ENCODE measurements at regions not wholly inside any gene's neighbourhood (a gene's known extent, or its start where the extent isn't known, plus 50 kb on each side); places are given as distances from the start of the nearest gene placed in this dataset.

- DNase-seq = no peak
- TF ChIP-seq POLR2A (IDR thresholded peaks at IDR 0.05; ENCODE audit: low read length) (no peak), GATA1 (IDR thresholded peaks at IDR 0.05; ENCODE audit: low read depth, low read length) (no peak)
Measured at GRCh38 chr20:24745206-24745605, 203.9 kb upstream of the CST7 start.

- no peak for DNase-seq
- TF ChIP-seq GATA1 (IDR thresholded peaks at IDR 0.05; ENCODE audit: low read depth, low read length) (no peak), POLR2A (IDR thresholded peaks at IDR 0.05; ENCODE audit: low read length) (no peak)
Measured at GRCh38 chr20:24745617-24746350, 203.3 kb upstream of the CST7 start.

DNA sequence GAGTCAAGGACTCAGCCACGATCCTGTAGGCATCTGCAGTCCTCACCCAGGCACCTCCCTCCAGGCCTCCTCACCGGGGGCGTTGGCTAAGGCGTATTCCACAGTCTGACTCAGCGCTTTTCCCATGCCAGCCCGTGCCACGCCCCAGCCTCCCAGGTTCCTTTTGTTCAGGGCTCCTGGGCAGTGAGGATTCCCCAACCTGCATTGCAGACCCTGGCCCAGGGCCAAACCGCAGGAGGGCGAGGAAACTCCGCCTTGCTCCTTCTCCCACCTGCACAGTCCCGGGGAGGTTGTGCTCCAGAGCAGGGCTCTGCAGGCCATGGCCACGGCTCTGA, 202.8 kb upstream of the CST7 start:
- TF ChIP-seq GATA1 (IDR thresholded peaks at IDR 0.05; ENCODE audit: low read depth, low read length) (no peak), POLR2A (IDR thresholded peaks at IDR 0.05; ENCODE audit: low read length) (no peak)
- DNase-seq = no peak

DNA sequence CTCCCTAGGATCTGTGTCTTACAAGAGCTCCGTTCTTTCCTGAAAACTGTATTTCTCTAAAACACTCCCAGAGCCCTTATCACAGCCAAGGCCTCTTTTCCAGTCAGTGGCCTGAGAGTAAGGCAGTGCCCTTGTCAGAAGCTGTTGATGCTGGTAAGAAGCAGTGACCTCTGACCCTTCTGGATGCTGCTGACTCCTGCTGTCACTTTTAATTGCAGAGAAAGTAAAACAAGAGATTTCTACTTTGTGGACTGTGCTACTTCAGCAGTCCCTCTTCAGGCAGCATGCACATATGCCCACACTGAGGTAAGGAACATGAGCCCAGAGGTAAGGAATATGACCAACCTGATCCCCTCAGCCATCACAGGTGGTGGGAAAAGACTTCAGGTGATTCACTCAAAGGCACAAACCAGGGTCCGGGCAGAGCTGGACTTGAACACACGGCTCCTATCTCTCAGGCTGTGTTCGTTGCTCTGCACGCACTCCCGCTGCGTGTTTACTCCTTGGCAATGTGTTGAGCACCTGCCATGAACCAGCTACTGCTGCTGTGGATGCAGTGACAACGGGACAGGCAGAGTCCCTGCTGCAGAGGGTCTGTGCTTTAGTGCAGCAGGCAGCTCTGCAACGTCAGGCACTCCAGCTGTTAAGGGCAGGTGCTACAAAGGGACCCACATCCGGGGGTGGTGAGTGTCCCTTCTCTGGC, 201.9 kb upstream of the CST7 start:
- TF ChIP-seq POLR2A (IDR thresholded peaks at IDR 0.05; ENCODE audit: low read length) = no peak
- TF ChIP-seq GATA1 (IDR thresholded peaks at IDR 0.05; ENCODE audit: low read depth, low read length) = no peak
- no peak for DNase-seq

- DNase-seq = no peak
- TF ChIP-seq GATA1 (IDR thresholded peaks at IDR 0.05; ENCODE audit: low read depth, low read length) (no peak), POLR2A (IDR thresholded peaks at IDR 0.05; ENCODE audit: low read length) (no peak)
Measured at GRCh38 chr20:24747881-24748595, 201.0 kb upstream of the CST7 start.

GRCh38 chr20:24751551-24751950, 197.5 kb upstream of the CST7 start:
- no peak for TF ChIP-seq POLR2A (IDR thresholded peaks at IDR 0.05; ENCODE audit: low read length)
- DNase-seq = no peak

DNA sequence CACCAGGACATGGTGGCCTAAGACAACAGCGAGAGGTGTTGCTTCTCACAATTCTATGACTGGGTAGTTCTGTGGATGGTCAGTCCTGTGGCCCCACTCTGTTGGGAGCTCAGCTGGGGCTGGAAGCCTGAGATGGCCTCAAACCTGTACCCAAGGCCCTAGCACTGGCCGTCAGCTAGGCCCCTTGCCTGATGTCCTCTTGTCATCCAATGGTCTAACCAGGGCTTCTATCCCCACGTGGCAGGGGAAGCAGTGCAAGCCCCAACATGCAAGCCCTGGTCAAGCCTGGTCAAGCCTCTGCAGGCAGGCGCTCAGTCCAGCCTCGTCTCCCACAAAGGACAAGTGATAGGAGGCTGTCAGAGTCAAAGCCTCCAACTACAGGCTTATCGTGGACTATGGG, 196.5 kb upstream of the CST7 start:
- no peak for DNase-seq
- TF ChIP-seq GATA1 (IDR thresholded peaks at IDR 0.05; ENCODE audit: low read depth, low read length) (no peak), POLR2A (IDR thresholded peaks at IDR 0.05; ENCODE audit: low read length) (no peak)

- DNase-seq = no peak
- TF ChIP-seq GATA1 (IDR thresholded peaks at IDR 0.05; ENCODE audit: low read depth, low read length) (no peak), POLR2A (IDR thresholded peaks at IDR 0.05; ENCODE audit: low read length) (no peak)
Measured at GRCh38 chr20:24753130-24753529, 195.9 kb upstream of the CST7 start.

DNA sequence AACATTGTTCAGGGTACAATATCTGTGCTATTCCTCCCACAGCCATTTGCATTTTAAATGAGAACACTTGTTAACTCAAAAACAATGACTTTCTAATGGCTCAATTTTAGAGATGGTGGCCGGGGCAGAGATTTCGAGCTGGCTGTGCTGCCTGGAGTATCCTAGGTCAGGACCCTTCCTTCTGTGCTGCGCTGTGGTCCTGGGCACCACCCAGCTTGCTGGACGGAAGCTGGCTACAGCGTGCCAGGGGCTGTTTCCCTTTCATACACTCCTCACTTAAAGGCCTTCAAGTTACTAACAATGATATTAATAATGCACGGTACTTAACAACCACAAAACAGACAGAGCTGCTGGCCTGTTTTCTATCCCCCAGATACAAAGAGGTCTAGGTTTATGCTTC, 194.4 kb upstream of the CST7 start:
- no peak for DNase-seq
- TF ChIP-seq GATA1 (IDR thresholded peaks at IDR 0.05; ENCODE audit: low read depth, low read length) (no peak), POLR2A (IDR thresholded peaks at IDR 0.05; ENCODE audit: low read length) (no peak)

DNA sequence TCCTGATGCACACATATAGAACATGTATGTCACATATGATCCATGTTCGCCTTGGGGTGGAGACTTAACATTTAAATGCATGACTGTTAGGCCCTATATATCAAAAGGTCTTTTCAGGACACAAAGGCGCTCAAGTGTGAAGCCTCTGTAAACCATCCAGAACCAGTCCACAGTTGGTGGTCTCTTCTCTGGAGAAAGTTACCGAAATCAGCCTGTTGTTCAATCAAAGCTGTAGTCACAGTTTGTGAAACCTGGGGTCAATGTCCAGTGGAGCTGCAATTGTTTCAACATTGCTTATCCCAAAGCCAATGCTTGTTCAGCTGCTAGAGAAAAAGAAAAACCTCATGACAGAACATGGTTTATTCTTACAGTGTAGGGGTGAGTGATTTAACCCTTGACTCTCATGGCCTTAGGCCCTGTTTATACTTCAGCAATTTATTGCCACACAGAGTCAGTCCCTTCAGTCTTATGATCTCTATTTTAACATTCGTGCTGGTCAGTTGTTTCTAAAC, 193.6 kb upstream of the CST7 start:
- no peak for DNase-seq

DNA sequence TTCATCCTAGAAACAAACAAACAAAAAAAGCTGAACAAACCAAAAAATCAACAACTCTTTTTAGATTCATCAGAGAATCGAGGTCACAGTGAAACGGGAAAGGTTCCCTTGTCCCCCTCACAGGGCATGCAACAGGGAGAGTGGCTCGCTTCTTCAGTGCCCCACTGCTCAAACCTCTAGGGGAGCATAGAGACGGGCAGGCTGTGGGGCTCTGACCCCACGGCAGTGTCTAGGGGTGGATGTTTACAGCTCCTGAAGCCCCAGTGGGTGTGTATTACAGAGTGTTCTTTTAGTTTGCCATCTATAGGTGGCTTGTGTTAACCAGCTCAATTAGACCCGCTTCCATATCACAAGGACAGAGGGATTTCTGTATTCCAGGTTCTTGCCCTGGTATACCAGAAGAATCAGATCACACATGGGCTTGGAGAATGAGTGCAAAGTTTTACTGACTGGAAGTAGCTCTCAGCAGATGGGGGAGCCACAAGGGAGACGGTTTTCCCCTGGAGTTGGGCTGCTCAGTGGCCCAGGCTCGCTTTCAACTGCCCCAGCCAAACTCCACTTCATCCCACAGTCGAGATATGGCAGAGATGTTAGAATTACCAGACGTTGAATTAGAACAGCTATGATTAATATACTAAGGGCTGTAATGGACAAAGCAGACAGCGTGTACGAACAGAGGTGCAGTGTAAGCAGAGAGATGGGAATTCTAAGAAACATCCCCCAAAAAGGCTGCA, 192.6 kb upstream of the CST7 start:
- TF ChIP-seq POLR2A (IDR thresholded peaks at IDR 0.05; ENCODE audit: low read length) = no peak
- no peak for TF ChIP-seq GATA1 (IDR thresholded peaks at IDR 0.05; ENCODE audit: low read depth, low read length)
- no peak for DNase-seq

More for the DNA sequence above, 193.6 kb upstream of the CST7 start:
- TF ChIP-seq POLR2A (IDR thresholded peaks at IDR 0.05; ENCODE audit: low read length) (no peak), GATA1 (IDR thresholded peaks at IDR 0.05; ENCODE audit: low read depth, low read length) (no peak)

GRCh38 chr20:24761220-24762065, 187.6 kb upstream of the CST7 start:
- DNase-seq = no peak
- TF ChIP-seq GATA1 (IDR thresholded peaks at IDR 0.05; ENCODE audit: low read depth, low read length) = no peak
- no peak for TF ChIP-seq POLR2A (IDR thresholded peaks at IDR 0.05; ENCODE audit: low read length)

DNA sequence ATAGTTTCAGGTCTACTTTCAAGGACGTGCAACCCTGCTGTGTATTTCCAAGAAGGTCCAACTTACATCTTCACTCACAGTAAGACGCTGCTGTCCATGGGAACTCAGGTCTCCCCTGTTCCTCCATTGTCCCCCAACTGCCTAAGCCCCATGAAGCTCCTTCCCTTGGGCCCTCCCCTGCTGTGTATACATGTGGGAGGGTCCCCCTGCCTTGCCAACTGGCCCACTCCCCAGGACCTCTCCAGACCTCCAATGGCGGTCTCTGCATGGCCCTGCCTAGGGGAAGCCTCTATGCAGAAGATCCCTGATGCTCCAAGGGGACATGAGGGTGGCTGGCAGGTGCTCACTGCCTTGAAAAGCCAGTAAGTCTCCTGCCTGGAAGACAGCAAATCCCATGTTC, 186.7 kb upstream of the CST7 start:
- no peak for TF ChIP-seq GATA1 (IDR thresholded peaks at IDR 0.05; ENCODE audit: low read depth, low read length)
- no peak for TF ChIP-seq POLR2A (IDR thresholded peaks at IDR 0.05; ENCODE audit: low read length)
- DNase-seq = no peak

Measured in erythroblast (primary cell).